ENCODE measurements at regions not wholly inside any gene's neighbourhood (a gene's known extent, or its start where the extent isn't known, plus 50 kb on each side); places are given as distances from the start of the nearest gene placed in this dataset.

- no peak for DNase-seq
- no peaks in the 10 kb centered on the region for H3K9me3 ChIP-seq (ENCODE audit: insufficient read depth, low read length, severe bottlenecking)
- no peaks in the 10 kb centered on the region for H3K27me3 ChIP-seq (ENCODE audit: insufficient read depth, low read length, poor library complexity)
- H2AFZ ChIP-seq (ENCODE audit: low read depth, low read length), result no peak overlapping the region
- H3K4me2 ChIP-seq (ENCODE audit: insufficient read depth, low read length), result no peak overlapping the region
- no peak overlapping the region for H3K4me3 ChIP-seq (ENCODE audit: low read depth in 1 of 2, low read length in 2 of 2)
- H3K4me1 ChIP-seq (ENCODE audit: insufficient read depth, low read length), result no peaks in the 10 kb centered on the region
- H3K27ac ChIP-seq (ENCODE audit: low read length), result no peak overlapping the region
- no peaks in the 10 kb centered on the region for H4K20me1 ChIP-seq (ENCODE audit: insufficient read depth, low read length)
- H3K79me2 ChIP-seq (ENCODE audit: insufficient read depth, low read length), result no peaks in the 10 kb centered on the region
- no peaks in the 10 kb centered on the region for H3K36me3 ChIP-seq (ENCODE audit: insufficient read depth, low read length)
- H3K9ac ChIP-seq (ENCODE audit: low read depth, low read length), result no peak overlapping the region
- TF ChIP-seq EZH2 (IDR thresholded peaks at IDR 0.05; ENCODE audit: borderline replicate concordance, low read depth, low read length, severe bottlenecking) (no peak), CTCF (IDR thresholded peaks at IDR 0.05; ENCODE audit: borderline replicate concordance, extremely low read depth, low read length, poor library complexity, severe bottlenecking) (no peak)
- no peak for ATAC-seq (ENCODE audit: insufficient read depth, low read depth)
Observed at GRCh38 chr2:15884790-15885189, 55.6 kb upstream of the MYCN start.

GRCh38 chr2:15886231-15886630, 54.1 kb upstream of the MYCN start:
- no peaks in the 10 kb centered on the region for H3K4me1 ChIP-seq (ENCODE audit: insufficient read depth, low read length)
- H3K4me3 ChIP-seq (ENCODE audit: low read depth in 1 of 2, low read length in 2 of 2), result no peak overlapping the region
- no peak overlapping the region for H2AFZ ChIP-seq (ENCODE audit: low read depth, low read length)
- no peaks in the 10 kb centered on the region for H3K79me2 ChIP-seq (ENCODE audit: insufficient read depth, low read length)
- H3K9me3 ChIP-seq (ENCODE audit: insufficient read depth, low read length, severe bottlenecking), result no peaks in the 10 kb centered on the region
- no peak overlapping the region for H3K27ac ChIP-seq (ENCODE audit: low read length)
- DNase-seq (no peak), ATAC-seq (ENCODE audit: insufficient read depth, low read depth) (no peak)
- H3K27me3 ChIP-seq (ENCODE audit: insufficient read depth, low read length, poor library complexity), result no peaks in the 10 kb centered on the region
- no peak overlapping the region for H3K4me2 ChIP-seq (ENCODE audit: insufficient read depth, low read length)
- no peaks in the 10 kb centered on the region for H3K36me3 ChIP-seq (ENCODE audit: insufficient read depth, low read length)
- H3K9ac ChIP-seq (ENCODE audit: low read depth, low read length), result no peak overlapping the region
- TF ChIP-seq EZH2 (IDR thresholded peaks at IDR 0.05; ENCODE audit: borderline replicate concordance, low read depth, low read length, severe bottlenecking) (no peak), CTCF (IDR thresholded peaks at IDR 0.05; ENCODE audit: borderline replicate concordance, extremely low read depth, low read length, poor library complexity, severe bottlenecking) (no peak)
- H4K20me1 ChIP-seq (ENCODE audit: insufficient read depth, low read length), result no peaks in the 10 kb centered on the region

- no peak for DNase-seq
- Histone ChIP-seq H3K4me3 (ENCODE audit: low read depth in 1 of 2, low read length in 2 of 2) (no peak overlapping the region), H4K20me1 (ENCODE audit: insufficient read depth, low read length) (no peaks in the 10 kb centered on the region), H3K27ac (ENCODE audit: low read length) (no peak overlapping the region), H3K79me2 (ENCODE audit: insufficient read depth, low read length) (no peaks in the 10 kb centered on the region), H3K4me2 (ENCODE audit: insufficient read depth, low read length) (no peak overlapping the region), H3K27me3 (ENCODE audit: insufficient read depth, low read length, poor library complexity) (no peaks in the 10 kb centered on the region), H3K9ac (ENCODE audit: low read depth, low read length) (no peak overlapping the region), H2AFZ (ENCODE audit: low read depth, low read length) (no peak overlapping the region), H3K9me3 (ENCODE audit: insufficient read depth, low read length, severe bottlenecking) (no peaks in the 10 kb centered on the region), H3K4me1 (ENCODE audit: insufficient read depth, low read length) (no peaks in the 10 kb centered on the region), H3K36me3 (ENCODE audit: insufficient read depth, low read length) (no peaks in the 10 kb centered on the region)
- ATAC-seq (ENCODE audit: insufficient read depth, low read depth), result no peak
- TF ChIP-seq CTCF (IDR thresholded peaks at IDR 0.05; ENCODE audit: borderline replicate concordance, extremely low read depth, low read length, poor library complexity, severe bottlenecking), result no peak
- no peak for TF ChIP-seq EZH2 (IDR thresholded peaks at IDR 0.05; ENCODE audit: borderline replicate concordance, low read depth, low read length, severe bottlenecking)
Observed at GRCh38 chr2:15889442-15890123, 50.8 kb upstream of the MYCN start.

Measured in DND-41 (cell line).